GM23338 (cell line): ENCODE measurements at regions not wholly inside any gene's neighbourhood (a gene's known extent, or its start where the extent isn't known, plus 50 kb on each side); places are given as distances from the start of the nearest gene placed in this dataset.

ENCODE experiments used
- ATAC-seq: fragments of 200-7000 bp; cut with Tn5 transposase; 3 replicates; pipeline ENCODE4 v1.9.1; 2020
- DNase-seq: peaks from one replicate; pipeline ENCODE4 v3.0.0-alpha.2; 2015; ENCODE audit warnings: low spot score
- H2AFZ ChIP-seq: fragments of 200-600 bp; sonication (generic); 2 replicates; pipeline ENCODE4 v1.8.0; 2016; ENCODE audit warnings: antibody characterized with exemption, mild to moderate bottlenecking, moderate library complexity
- H3F3A ChIP-seq: fragments of 200-600 bp; sonication (generic); replicated peaks from 2 replicates; pipeline ENCODE4 v1.8.0; 2017; ENCODE audit warnings: antibody characterized with exemption, mixed run types, low read depth
- H3K27ac ChIP-seq: fragments of 200-600 bp; sonication (generic); 2 replicates; pipeline ENCODE4 v1.6.1; 2016; ENCODE audit warnings: low read depth
- H3K27me3 ChIP-seq: fragments of 200-600 bp; sonication (generic); 2 replicates; pipeline ENCODE4 v1.8.0; 2016; ENCODE audit warnings: mild to moderate bottlenecking, mixed run types, moderate library complexity; ENCODE audit not compliant: insufficient read depth
- H3K36me3 ChIP-seq: fragments of 200-600 bp; sonication (generic); 2 replicates; pipeline ENCODE4 v1.8.0; 2016; ENCODE audit warnings: mild to moderate bottlenecking; ENCODE audit not compliant: insufficient read depth
- H3K4me1 ChIP-seq: fragments of 200-600 bp; sonication (generic); 2 replicates; pipeline ENCODE4 v1.8.0; 2016; ENCODE audit warnings: mild to moderate bottlenecking, moderate library complexity; ENCODE audit not compliant: insufficient read depth
- H3K4me2 ChIP-seq: fragments of 200-600 bp; sonication (generic); 2 replicates; pipeline ENCODE4 v1.7.1; 2017; ENCODE audit warnings: mixed run types
- H3K4me3 ChIP-seq: fragments of 200-600 bp; sonication (generic); 2 replicates; pipeline ENCODE4 v1.6.1; 2016; ENCODE audit warnings: mixed run types
- H3K79me2 ChIP-seq: fragments of 200-600 bp; sonication (generic); replicated peaks from 2 replicates; pipeline ENCODE4 v1.8.0; 2017; ENCODE audit warnings: mild to moderate bottlenecking; ENCODE audit not compliant: insufficient read depth
- H3K9me2 ChIP-seq: fragments of 200-600 bp; sonication (generic); 2 replicates; pipeline ENCODE4 v1.8.0; 2017; ENCODE audit not compliant: insufficient read depth
- H4K20me1 ChIP-seq: fragments of 200-600 bp; sonication (generic); replicated peaks from 2 replicates; pipeline ENCODE4 v1.8.0; 2017; ENCODE audit warnings: mild to moderate bottlenecking; ENCODE audit not compliant: insufficient read depth
- H3K27ac Mint-ChIP-seq: 2 replicates; pipeline ENCODE4 v1.8.0; 2020; ENCODE audit warnings: inconsistent platforms, mild to moderate bottlenecking, moderate library complexity, mixed read lengths
- H3K27me3 Mint-ChIP-seq: 3 replicates; pipeline ENCODE4 v1.8.0; 2022; ENCODE audit warnings: low read depth, mild to moderate bottlenecking, moderate library complexity, mixed read lengths, inconsistent platforms; ENCODE audit not compliant: insufficient read depth, poor library complexity
- H3K36me3 Mint-ChIP-seq: 3 replicates; pipeline ENCODE4 v1.8.0; 2021; ENCODE audit warnings: low read depth, mild to moderate bottlenecking, inconsistent platforms, moderate library complexity, mixed read lengths
- H3K4me1 Mint-ChIP-seq: 3 replicates; pipeline ENCODE4 v1.8.0; 2020; ENCODE audit warnings: mild to moderate bottlenecking, inconsistent platforms, mixed read lengths
- H3K4me3 Mint-ChIP-seq: 3 replicates; pipeline ENCODE4 v1.8.0; 2021; ENCODE audit warnings: moderate library complexity, mild to moderate bottlenecking, inconsistent platforms, mixed read lengths
- H3K9me3 Mint-ChIP-seq: 3 replicates; pipeline ENCODE4 v1.8.0; 2020; ENCODE audit warnings: moderate library complexity, mild to moderate bottlenecking, inconsistent platforms, mixed read lengths
- CREB1 ChIP-seq: fragments of 250-450 bp; sonication (Bioruptor Pico); IDR thresholded peaks from 2 replicates; pipeline ENCODE4 v1.5.0; 2020; ENCODE audit warnings: low read depth, mild to moderate bottlenecking, moderate library complexity
- EZH2 ChIP-seq: fragments of 200-600 bp; sonication (generic); IDR thresholded peaks from one replicate; pipeline ENCODE4 v1.8.0; 2017; ENCODE audit warnings: antibody characterized with exemption, mild to moderate bottlenecking, low read depth; ENCODE audit not compliant: unreplicated experiment
- EZH2phosphoT487 ChIP-seq: fragments of 200-600 bp; sonication (generic); IDR thresholded peaks from one replicate; pipeline ENCODE4 v1.8.1; 2018; ENCODE audit warnings: antibody characterized with exemption; ENCODE audit not compliant: unreplicated experiment
- NANOG ChIP-seq: IDR thresholded peaks from 2 replicates; pipeline ENCODE4 v1.6.1; 2016; ENCODE audit warnings: antibody characterized with exemption, borderline replicate concordance
- REST ChIP-seq: IDR thresholded peaks from one replicate; pipeline ENCODE4 v1.6.1; 2018; ENCODE audit warnings: antibody characterized with exemption; ENCODE audit not compliant: unreplicated experiment
- STAT1 ChIP-seq: IDR thresholded peaks from one replicate; pipeline ENCODE4 v1.6.1; 2016; ENCODE audit warnings: antibody characterized with exemption; ENCODE audit not compliant: unreplicated experiment
- ZNF331 ChIP-seq: fragments of 250-450 bp; sonication (Bioruptor Pico); IDR thresholded peaks from 2 replicates; pipeline ENCODE4 v1.5.0; 2020; ENCODE audit warnings: low read depth, mild to moderate bottlenecking, moderate library complexity
- TF ChIP-seq, protein P1 (sequence below): fragments of 250-450 bp; sonication (Bioruptor Pico); IDR thresholded peaks from 2 replicates; pipeline ENCODE4 v1.5.0; 2020; ENCODE audit warnings: mild to moderate bottlenecking, moderate library complexity
- TF ChIP-seq, protein P2 (sequence below), 2 experiments: fragments of 200-600 bp in 1 of 2; sonication (generic) in 1 of 2; conservative IDR thresholded peaks; 2 replicates each; pipeline versions ENCODE4 v1.5.1 to v1.6.1; 2016 to 2017; ENCODE audit warnings: antibody characterized with exemption in 2 of 2, low read depth in 2 of 2, mild to moderate bottlenecking in 2 of 2, moderate library complexity in 1 of 2

GRCh38 chrX:22912616-22913015, 87.1 kb upstream of the DDX53 start:
- Mint-ChIP-seq H3K4me1 (no peaks in the 10 kb centered on the region), H3K27ac (no peak overlapping the region), H3K4me3 (no peak overlapping the region), H3K36me3 (no peaks in the 10 kb centered on the region), H3K9me3 (peaks cover 3% of the 10 kb centered on the region; the same call in 1 of the 3 replicates), H3K27me3 (no peaks in the 10 kb centered on the region)
- Histone ChIP-seq H3K27me3 (no peaks in the 10 kb centered on the region), H3K4me2 (no peak overlapping the region), H3K27ac (no peak overlapping the region), H3K9me2 (no peaks in the 10 kb centered on the region), H3K4me1 (no peaks in the 10 kb centered on the region), H4K20me1 (no peaks in the 10 kb centered on the region), H3K4me3 (no peak overlapping the region), H3K36me3 (no peaks in the 10 kb centered on the region), H3F3A (no peaks in the 10 kb centered on the region), H3K79me2 (no peaks in the 10 kb centered on the region), H2AFZ (no peak overlapping the region)
- TF ChIP-seq, protein P1, sequence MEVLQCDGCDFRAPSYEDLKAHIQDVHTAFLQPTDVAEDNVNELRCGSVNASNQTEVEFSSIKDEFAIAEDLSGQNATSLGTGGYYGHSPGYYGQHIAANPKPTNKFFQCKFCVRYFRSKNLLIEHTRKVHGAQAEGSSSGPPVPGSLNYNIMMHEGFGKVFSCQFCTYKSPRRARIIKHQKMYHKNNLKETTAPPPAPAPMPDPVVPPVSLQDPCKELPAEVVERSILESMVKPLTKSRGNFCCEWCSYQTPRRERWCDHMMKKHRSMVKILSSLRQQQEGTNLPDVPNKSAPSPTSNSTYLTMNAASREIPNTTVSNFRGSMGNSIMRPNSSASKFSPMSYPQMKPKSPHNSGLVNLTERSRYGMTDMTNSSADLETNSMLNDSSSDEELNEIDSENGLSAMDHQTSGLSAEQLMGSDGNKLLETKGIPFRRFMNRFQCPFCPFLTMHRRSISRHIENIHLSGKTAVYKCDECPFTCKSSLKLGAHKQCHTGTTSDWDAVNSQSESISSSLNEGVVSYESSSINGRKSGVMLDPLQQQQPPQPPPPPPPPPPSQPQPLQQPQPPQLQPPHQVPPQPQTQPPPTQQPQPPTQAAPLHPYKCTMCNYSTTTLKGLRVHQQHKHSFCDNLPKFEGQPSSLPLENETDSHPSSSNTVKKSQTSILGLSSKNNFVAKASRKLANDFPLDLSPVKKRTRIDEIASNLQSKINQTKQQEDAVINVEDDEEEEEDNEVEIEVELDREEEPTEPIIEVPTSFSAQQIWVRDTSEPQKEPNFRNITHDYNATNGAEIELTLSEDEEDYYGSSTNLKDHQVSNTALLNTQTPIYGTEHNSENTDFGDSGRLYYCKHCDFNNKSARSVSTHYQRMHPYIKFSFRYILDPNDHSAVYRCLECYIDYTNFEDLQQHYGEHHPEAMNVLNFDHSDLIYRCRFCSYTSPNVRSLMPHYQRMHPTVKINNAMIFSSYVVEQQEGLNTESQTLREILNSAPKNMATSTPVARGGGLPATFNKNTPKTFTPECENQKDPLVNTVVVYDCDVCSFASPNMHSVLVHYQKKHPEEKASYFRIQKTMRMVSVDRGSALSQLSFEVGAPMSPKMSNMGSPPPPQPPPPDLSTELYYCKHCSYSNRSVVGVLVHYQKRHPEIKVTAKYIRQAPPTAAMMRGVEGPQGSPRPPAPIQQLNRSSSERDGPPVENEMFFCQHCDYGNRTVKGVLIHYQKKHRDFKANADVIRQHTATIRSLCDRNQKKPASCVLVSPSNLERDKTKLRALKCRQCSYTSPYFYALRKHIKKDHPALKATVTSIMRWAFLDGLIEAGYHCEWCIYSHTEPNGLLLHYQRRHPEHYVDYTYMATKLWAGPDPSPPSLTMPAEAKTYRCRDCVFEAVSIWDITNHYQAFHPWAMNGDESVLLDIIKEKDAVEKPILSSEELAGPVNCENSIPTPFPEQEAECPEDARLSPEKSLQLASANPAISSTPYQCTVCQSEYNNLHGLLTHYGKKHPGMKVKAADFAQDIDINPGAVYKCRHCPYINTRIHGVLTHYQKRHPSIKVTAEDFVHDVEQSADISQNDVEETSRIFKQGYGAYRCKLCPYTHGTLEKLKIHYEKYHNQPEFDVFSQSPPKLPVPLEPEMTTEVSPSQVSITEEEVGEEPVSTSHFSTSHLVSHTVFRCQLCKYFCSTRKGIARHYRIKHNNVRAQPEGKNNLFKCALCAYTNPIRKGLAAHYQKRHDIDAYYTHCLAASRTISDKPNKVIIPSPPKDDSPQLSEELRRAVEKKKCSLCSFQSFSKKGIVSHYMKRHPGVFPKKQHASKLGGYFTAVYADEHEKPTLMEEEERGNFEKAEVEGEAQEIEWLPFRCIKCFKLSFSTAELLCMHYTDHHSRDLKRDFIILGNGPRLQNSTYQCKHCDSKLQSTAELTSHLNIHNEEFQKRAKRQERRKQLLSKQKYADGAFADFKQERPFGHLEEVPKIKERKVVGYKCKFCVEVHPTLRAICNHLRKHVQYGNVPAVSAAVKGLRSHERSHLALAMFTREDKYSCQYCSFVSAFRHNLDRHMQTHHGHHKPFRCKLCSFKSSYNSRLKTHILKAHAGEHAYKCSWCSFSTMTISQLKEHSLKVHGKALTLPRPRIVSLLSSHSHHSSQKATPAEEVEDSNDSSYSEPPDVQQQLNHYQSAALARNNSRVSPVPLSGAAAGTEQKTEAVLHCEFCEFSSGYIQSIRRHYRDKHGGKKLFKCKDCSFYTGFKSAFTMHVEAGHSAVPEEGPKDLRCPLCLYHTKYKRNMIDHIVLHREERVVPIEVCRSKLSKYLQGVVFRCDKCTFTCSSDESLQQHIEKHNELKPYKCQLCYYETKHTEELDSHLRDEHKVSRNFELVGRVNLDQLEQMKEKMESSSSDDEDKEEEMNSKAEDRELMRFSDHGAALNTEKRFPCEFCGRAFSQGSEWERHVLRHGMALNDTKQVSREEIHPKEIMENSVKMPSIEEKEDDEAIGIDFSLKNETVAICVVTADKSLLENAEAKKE (CRISPR knock-in tag), result no peak
- TF ChIP-seq CREB1 (CRISPR knock-in tag) (no peak), NANOG (no peak), REST (no peak), ZNF331 (CRISPR knock-in tag) (no peak), EZH2 (no peak), EZH2phosphoT487 (no peak), STAT1 (no peak)
- TF ChIP-seq, protein P2, sequence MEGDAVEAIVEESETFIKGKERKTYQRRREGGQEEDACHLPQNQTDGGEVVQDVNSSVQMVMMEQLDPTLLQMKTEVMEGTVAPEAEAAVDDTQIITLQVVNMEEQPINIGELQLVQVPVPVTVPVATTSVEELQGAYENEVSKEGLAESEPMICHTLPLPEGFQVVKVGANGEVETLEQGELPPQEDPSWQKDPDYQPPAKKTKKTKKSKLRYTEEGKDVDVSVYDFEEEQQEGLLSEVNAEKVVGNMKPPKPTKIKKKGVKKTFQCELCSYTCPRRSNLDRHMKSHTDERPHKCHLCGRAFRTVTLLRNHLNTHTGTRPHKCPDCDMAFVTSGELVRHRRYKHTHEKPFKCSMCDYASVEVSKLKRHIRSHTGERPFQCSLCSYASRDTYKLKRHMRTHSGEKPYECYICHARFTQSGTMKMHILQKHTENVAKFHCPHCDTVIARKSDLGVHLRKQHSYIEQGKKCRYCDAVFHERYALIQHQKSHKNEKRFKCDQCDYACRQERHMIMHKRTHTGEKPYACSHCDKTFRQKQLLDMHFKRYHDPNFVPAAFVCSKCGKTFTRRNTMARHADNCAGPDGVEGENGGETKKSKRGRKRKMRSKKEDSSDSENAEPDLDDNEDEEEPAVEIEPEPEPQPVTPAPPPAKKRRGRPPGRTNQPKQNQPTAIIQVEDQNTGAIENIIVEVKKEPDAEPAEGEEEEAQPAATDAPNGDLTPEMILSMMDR (conservative IDR thresholded peaks at IDR 0.05; ENCODE audit: low read depth in 2 of 2), result no peak
- no peak for ATAC-seq
- no peak for DNase-seq
